Left lung (tissue), 4 donors: ENCODE measurements at regions not wholly inside any gene's neighbourhood (a gene's known extent, or its start where the extent isn't known, plus 50 kb on each side); places are given as distances from the start of the nearest gene placed in this dataset.
"Not testable (repeated sequence)": the region's sequence is repeated elsewhere in the genome, so short reads cannot be mapped to it uniquely, and the experiment has no call there.

Source experiments
- ATAC-seq: fragments of 200-7000 bp; cut with Tn5 transposase; one replicate; pipeline ENCODE4 v1.9.1; 2020; ENCODE audit warnings: moderate library complexity
- DNase-seq, 4 donors: peaks; one replicate each; pipeline ENCODE4 v3.0.0-alpha.2; 2013 to 2020
- H3K27ac ChIP-seq, 2 donors: fragments of 200-600 bp; sonication (generic) in 1 of 2; one replicate each; pipeline versions ENCODE4 v1.5.0 to v1.8.0; 2020 to 2021
- H3K27me3 ChIP-seq, 2 donors: fragments of 200-600 bp; sonication (generic) in 1 of 2; one replicate each; pipeline versions ENCODE4 v1.5.0 to v1.8.0; 2020 to 2021
- H3K36me3 ChIP-seq, 2 donors: fragments of 200-600 bp; sonication (generic) in 1 of 2; one replicate each; pipeline versions ENCODE4 v1.5.0 to v1.8.0; 2020 to 2021
- H3K4me1 ChIP-seq, 2 donors: fragments of 200-600 bp; one replicate each; pipeline ENCODE4 v1.8.0; 2021
- H3K4me3 ChIP-seq, 2 donors: fragments of 200-600 bp; sonication (generic) in 1 of 2; one replicate each; pipeline versions ENCODE4 v1.5.0 to v1.8.0; 2020 to 2021; ENCODE audit warnings: mild to moderate bottlenecking in 1 of 2
- H3K9me3 ChIP-seq, 2 donors: fragments of 200-600 bp; sonication (generic) in 1 of 2; one replicate each; pipeline versions ENCODE4 v1.5.0 to v1.8.0; 2020 to 2021
- CTCF ChIP-seq, 2 donors: fragments of 200-600 bp; sonication (generic) in 1 of 2; IDR thresholded peaks; one replicate each; pipeline versions ENCODE4 v1.5.0 to v1.8.0; 2021; ENCODE audit warnings: antibody characterized with exemption in 2 of 2
- intact Hi-C, 2 donors: fragments of 100-400 bp; cut with DNase I; formaldehyde crosslinking; loops; one replicate each; pipeline versions ENCODE4 v1.11.2 to v1.14.2; 2022
- donor health status: DM: no; HTN: yes; CAD: no.
- donor health status: DM: no; HTN: no; CAD: no.

DNA sequence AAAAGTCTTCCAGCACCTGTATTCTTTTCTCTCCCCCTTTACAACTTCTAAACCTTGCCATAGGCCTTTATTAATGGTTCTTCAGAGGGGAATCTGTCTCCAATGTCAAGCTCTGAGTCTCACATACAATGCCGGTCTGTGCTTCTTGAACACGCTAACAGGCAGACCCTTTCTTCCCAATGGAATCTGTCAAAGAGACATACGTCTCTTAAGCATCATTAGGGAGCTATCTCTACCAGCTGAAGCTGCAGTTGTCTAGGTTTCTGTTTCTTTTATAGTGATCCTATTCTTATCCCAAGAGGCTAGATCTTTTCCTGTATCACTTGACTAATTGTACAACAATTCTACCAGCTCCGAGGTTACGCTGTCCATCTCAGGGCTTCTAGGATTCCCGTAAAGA lies 560.8 kb upstream of the NBEA start:
- no peak for TF ChIP-seq CTCF (IDR thresholded peaks at IDR 0.05)
- no peak overlapping the region for H3K4me3 ChIP-seq
- intact Hi-C loops, result no loop called here
- H3K4me1 ChIP-seq, result no peaks in the 10 kb centered on the region
- no peaks in the 10 kb centered on the region for H3K27me3 ChIP-seq
- DNase-seq, result no peak
- ATAC-seq, result no peak
- no peaks in the 10 kb centered on the region for H3K9me3 ChIP-seq
- no peak overlapping the region for H3K27ac ChIP-seq
- no peaks in the 10 kb centered on the region for H3K36me3 ChIP-seq

DNA sequence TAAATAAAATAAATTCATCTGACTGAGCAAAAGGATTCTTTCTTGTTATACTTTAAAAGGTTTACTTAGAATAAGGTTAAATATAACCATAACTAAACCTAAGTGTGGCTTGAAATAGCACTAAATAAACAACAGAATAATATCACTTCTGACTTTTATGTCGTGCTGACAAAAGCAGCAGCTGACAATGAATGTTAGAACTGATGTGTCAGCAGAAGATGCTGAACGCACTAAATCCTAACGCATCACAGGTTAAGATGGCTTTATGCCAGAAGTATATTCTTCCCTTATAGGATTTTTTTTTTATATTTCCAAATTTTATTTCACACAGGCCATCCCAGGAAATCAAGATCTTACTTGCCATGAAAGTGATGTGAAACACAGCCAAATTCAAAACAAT lies 558.3 kb upstream of the NBEA start:
- intact Hi-C loops, result no loop called here
- H3K4me3 ChIP-seq, result no peak overlapping the region
- TF ChIP-seq CTCF (IDR thresholded peaks at IDR 0.05), result no peak
- H3K4me1 ChIP-seq, result no peaks in the 10 kb centered on the region
- H3K9me3 ChIP-seq, result no peaks in the 10 kb centered on the region
- no peak overlapping the region for H3K27ac ChIP-seq
- H3K27me3 ChIP-seq, result no peaks in the 10 kb centered on the region
- no peak for ATAC-seq
- no peak for DNase-seq
- H3K36me3 ChIP-seq, result no peaks in the 10 kb centered on the region

- H3K4me1 ChIP-seq, H3K9me3 ChIP-seq, H3K27me3 ChIP-seq, H3K36me3 ChIP-seq, DNase-seq, intact Hi-C loops, H3K27ac ChIP-seq, H3K4me3 ChIP-seq, ATAC-seq: not testable (repeated sequence)
These were observed 555.8 kb upstream of the NBEA start for GRCh38 chr13:34386229-34386628.

DNA sequence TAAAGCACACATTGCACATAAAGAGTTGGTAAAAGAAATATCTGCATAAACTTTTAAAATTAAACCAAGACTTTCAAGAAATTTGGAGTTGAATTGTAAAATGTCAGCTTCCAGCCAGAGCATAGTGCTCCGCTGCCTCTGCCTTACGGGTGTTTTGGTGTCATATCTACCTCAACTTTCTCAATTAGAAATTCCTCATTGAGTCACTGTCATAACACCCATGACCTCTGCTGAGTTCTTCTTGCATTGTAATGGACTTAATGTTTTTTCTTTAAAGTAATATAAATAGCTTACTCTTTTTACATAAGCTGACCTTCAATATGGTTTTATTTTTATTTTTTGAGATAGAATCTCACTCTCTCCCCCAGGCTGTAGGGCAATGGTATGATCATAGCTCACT lies 551.0 kb upstream of the NBEA start:
- Histone ChIP-seq H3K4me3 (no peak overlapping the region), H3K9me3 (peaks cover 0 to 14% of the 10 kb centered on the region in 2 donors), H3K36me3 (no peaks in the 10 kb centered on the region), H3K27ac (no peak overlapping the region), H3K4me1 (no peaks in the 10 kb centered on the region), H3K27me3 (no peaks in the 10 kb centered on the region)
- no peak for ATAC-seq
- TF ChIP-seq CTCF (IDR thresholded peaks at IDR 0.05), result no peak
- no peak for DNase-seq
- intact Hi-C loops, result no loop called here

DNA sequence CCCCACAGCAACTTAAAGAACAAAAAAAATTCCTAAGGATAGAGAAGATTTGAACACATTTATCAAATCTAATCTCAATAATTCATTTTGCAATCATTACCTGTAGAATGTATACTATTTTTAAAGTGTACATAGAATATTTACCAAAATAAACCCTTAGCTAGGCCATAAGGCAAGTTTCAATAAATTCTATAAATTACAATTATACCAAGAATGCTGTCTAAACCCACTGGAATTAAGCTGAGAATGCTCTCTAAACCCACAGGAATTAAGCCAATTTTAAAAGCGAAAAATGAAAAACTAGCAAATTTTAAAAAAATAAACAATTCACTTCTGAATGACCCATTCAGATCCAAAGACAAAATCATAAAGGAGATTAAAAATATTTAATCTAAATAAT lies 540.4 kb upstream of the NBEA start:
- DNase-seq (no peak), ATAC-seq (no peak)
- Histone ChIP-seq H3K4me3 (no peak overlapping the region), H3K27me3 (no peaks in the 10 kb centered on the region), H3K4me1 (no peaks in the 10 kb centered on the region), H3K27ac (no peak overlapping the region), H3K9me3 (peaks cover 0 to 3% of the 10 kb centered on the region in 2 donors), H3K36me3 (no peaks in the 10 kb centered on the region)
- TF ChIP-seq CTCF (IDR thresholded peaks at IDR 0.05), result no peak
- intact Hi-C loops, result no loop called here

DNA sequence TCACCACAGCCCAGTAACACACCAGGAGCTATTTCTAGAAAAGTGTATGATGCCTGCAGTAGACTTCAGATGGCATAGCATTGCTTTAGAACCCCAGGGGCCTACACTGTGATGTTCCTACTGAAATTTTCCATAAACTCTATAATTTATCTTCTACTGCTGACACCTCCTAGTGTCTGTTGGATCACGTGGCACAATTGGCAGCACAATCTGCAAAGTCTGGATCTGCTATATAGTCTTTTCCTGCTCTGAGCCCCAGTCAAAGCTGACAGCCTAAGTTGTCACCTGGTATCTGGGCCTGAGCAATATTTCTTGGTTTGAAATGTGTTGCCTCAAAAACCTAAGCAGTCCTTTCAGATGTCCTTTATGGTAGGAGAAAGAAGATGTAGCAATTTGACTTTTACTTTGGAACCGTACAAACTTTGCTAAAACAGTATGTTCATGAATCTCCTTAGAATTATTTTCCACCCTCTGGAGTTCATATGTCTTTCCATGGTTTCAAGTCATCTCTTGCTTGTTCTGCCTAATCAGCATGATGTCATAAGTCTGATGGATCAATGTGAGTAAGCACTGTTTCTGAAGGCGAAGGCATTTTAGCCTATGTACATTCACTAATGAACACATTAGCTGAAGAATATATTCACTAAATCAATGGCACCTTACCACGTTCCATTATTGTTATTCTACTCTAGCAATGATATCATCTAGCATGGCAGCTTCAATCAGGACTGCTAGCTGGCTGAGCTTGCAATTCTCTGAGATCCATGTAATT lies 536.5 kb upstream of the NBEA start:
- H3K27ac ChIP-seq, result no peak overlapping the region
- TF ChIP-seq CTCF (IDR thresholded peaks at IDR 0.05), result no peak
- H3K27me3 ChIP-seq, result no peaks in the 10 kb centered on the region
- no peak overlapping the region for H3K4me3 ChIP-seq
- H3K9me3 ChIP-seq, result no peaks in the 10 kb centered on the region
- H3K36me3 ChIP-seq, result no peaks in the 10 kb centered on the region
- H3K4me1 ChIP-seq, result no peaks in the 10 kb centered on the region
- no peak for DNase-seq
- no peak for ATAC-seq
- intact Hi-C loops, result no loop called here
